Neural cell (in vitro differentiated cells): ENCODE measurements at regions not wholly inside any gene's neighbourhood (a gene's known extent, or its start where the extent isn't known, plus 50 kb on each side); places are given as distances from the start of the nearest gene placed in this dataset.

Experiments used
- POLR2AphosphoS5 ChIP-seq: IDR thresholded peaks from 2 replicates; pipeline ENCODE4 v1.6.1; 2012
- SMC3 ChIP-seq: fragments of 450-650 bp; conservative IDR thresholded peaks from 2 replicates; pipeline ENCODE4 v1.6.1; 2014; ENCODE audit warnings: antibody characterized with exemption, mild to moderate bottlenecking, moderate library complexity; ENCODE audit not compliant: poor library complexity
- TAF1 ChIP-seq: IDR thresholded peaks from 2 replicates; pipeline ENCODE4 v1.6.1; 2012; ENCODE audit warnings: low read depth

GRCh38 chr9:107807183-107807582 lies 317.6 kb upstream of the KLF4 start:
- no peak for TF ChIP-seq TAF1
- no peak for TF ChIP-seq POLR2AphosphoS5
- no peak for TF ChIP-seq SMC3
